Esophagus squamous epithelium (tissue), 5 donors: ENCODE measurements at regions not wholly inside any gene's neighbourhood (a gene's known extent, or its start where the extent isn't known, plus 50 kb on each side); places are given as distances from the start of the nearest gene placed in this dataset.

ENCODE experiments used
- DNase-seq: peaks from one replicate; lab custom pipeline; 2025; lab: John Stamatoyannopoulos, UW
- H3K27ac ChIP-seq, 4 donors: fragments of 200-600 bp; sonication (generic); one replicate each; pipeline ENCODE4 v1.5.1; 2016 to 2019; ENCODE audit warnings: mild to moderate bottlenecking in 1 of 4
- H3K27me3 ChIP-seq, 4 donors: fragments of 200-600 bp; sonication (generic); 1 replicate in 3 of 4; 2 replicates in 1 of 4; pipeline versions ENCODE4 v1.5.1 to v1.6.0; 2017 to 2021; ENCODE audit warnings: antibody characterized with exemption in 1 of 4
- H3K36me3 ChIP-seq, 3 donors: fragments of 200-600 bp; sonication (generic); one replicate each; pipeline ENCODE4 v1.5.1; 2016 to 2019
- H3K4me1 ChIP-seq, 3 donors: fragments of 200-600 bp; sonication (generic); one replicate each; pipeline ENCODE4 v1.5.1; 2017 to 2019
- H3K4me3 ChIP-seq, 4 donors: fragments of 200-600 bp; sonication (generic); 1 replicate in 3 of 4; 2 replicates in 1 of 4; pipeline ENCODE4 v1.5.1; 2016 to 2019; ENCODE audit warnings: mild to moderate bottlenecking in 2 of 4, moderate library complexity in 1 of 4
- H3K9me3 ChIP-seq, 3 donors: fragments of 200-600 bp; sonication (generic); one replicate each; pipeline ENCODE4 v1.5.1; 2016 to 2019
- POLR2A ChIP-seq, 4 donors: fragments of 450-650 bp; IDR thresholded peaks; one replicate each; pipeline ENCODE4 v1.6.1; 2017; ENCODE audit warnings: antibody characterized with exemption in 4 of 4, mild to moderate bottlenecking in 4 of 4, moderate library complexity in 3 of 4
- WGBS, 2 donors: methylation state at CpG; one replicate each; pipeline ENCODE4 v1.1.5; 2018; 5-methylcytosine and 5-hydroxymethylcytosine counted together
- intact Hi-C: fragments of 100-400 bp; cut with DNase I; formaldehyde crosslinking; loops from one replicate; pipeline ENCODE4 v1.15.0; 2022
- small RNA-seq, 4 donors: library from RNA; depleted of rRNA; stranded (forward); fragments of <200 nt; gene quantifications; one replicate each; pipeline ENCODE3, GENCODE V24; 2016
- TF ChIP-seq, protein P1 (sequence below), 6 experiments: fragments of 450-650 bp in 4 of 6; fragments of 200-600 bp in 2 of 6; sonication (generic) in 2 of 6; IDR thresholded peaks; one replicate each; pipeline ENCODE4 v1.5.1; 2016 to 2019; ENCODE audit warnings: antibody characterized with exemption in 6 of 6, mild to moderate bottlenecking in 4 of 6, moderate library complexity in 4 of 6
- donor health status: DM: yes; HTN: yes; CAD: no.

GRCh38 chr14:29493849-29494248, 433.8 kb downstream of the PRKD1 start:
- Histone ChIP-seq H3K36me3 (no peaks in the 10 kb centered on the region), H3K4me1 (no peaks in the 10 kb centered on the region), H3K27me3 (no peaks in the 10 kb centered on the region), H3K4me3 (no peak overlapping the region), H3K27ac (no peak overlapping the region), H3K9me3 (no peaks in the 10 kb centered on the region)
- no peak for DNase-seq
- intact Hi-C loops, result no loop called here
- TF ChIP-seq, protein P1, sequence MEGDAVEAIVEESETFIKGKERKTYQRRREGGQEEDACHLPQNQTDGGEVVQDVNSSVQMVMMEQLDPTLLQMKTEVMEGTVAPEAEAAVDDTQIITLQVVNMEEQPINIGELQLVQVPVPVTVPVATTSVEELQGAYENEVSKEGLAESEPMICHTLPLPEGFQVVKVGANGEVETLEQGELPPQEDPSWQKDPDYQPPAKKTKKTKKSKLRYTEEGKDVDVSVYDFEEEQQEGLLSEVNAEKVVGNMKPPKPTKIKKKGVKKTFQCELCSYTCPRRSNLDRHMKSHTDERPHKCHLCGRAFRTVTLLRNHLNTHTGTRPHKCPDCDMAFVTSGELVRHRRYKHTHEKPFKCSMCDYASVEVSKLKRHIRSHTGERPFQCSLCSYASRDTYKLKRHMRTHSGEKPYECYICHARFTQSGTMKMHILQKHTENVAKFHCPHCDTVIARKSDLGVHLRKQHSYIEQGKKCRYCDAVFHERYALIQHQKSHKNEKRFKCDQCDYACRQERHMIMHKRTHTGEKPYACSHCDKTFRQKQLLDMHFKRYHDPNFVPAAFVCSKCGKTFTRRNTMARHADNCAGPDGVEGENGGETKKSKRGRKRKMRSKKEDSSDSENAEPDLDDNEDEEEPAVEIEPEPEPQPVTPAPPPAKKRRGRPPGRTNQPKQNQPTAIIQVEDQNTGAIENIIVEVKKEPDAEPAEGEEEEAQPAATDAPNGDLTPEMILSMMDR (IDR thresholded peaks at IDR 0.05), result no peak
- TF ChIP-seq POLR2A (IDR thresholded peaks at IDR 0.05), result no peak
- WGBS, 2 donors, result 64 to 65% methylated on average over 4 of the region's 4 CpGs

- intact Hi-C loops, result no loop called here
Observed at GRCh38 chr14:29494312-29494711, 433.3 kb downstream of the PRKD1 start.

DNA sequence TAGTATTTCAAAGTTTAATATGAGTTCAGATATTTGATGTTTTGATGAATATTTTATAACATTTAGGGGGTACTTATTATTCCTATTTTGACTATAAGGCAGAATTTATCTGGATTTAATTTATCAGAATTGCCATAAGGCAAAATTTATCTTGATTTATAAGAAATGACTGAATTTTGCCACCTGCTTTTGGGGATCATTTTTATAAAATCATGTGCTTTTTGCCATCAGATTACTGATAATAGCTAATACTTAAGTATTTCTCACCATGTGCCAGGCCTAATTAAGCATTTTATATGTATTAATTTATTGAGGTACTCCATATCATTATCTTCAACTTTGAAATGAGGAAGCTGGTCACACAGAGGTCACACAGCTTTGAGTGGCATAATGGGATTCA, 423.7 kb downstream of the PRKD1 start:
- H3K27me3 ChIP-seq, result no peaks in the 10 kb centered on the region
- H3K36me3 ChIP-seq, result no peaks in the 10 kb centered on the region
- no peak for DNase-seq
- TF ChIP-seq, protein P1 (IDR thresholded peaks at IDR 0.05), result no peak
- no peak for TF ChIP-seq POLR2A (IDR thresholded peaks at IDR 0.05)
- H3K27ac ChIP-seq, result no peak overlapping the region
- intact Hi-C loops, result no loop called here
- no peaks in the 10 kb centered on the region for H3K9me3 ChIP-seq
- no peaks in the 10 kb centered on the region for H3K4me1 ChIP-seq
- no peak overlapping the region for H3K4me3 ChIP-seq

More at GRCh38 chr14:29494312-29494711, 433.3 kb downstream of the PRKD1 start:
- Histone ChIP-seq H3K4me3 (no peak overlapping the region), H3K27ac (no peak overlapping the region), H3K9me3 (no peaks in the 10 kb centered on the region), H3K36me3 (no peaks in the 10 kb centered on the region), H3K27me3 (no peaks in the 10 kb centered on the region), H3K4me1 (no peaks in the 10 kb centered on the region)
- TF ChIP-seq, protein P1 (IDR thresholded peaks at IDR 0.05), result no peak
- no peak for TF ChIP-seq POLR2A (IDR thresholded peaks at IDR 0.05)
- 37 to 57% methylated on average over 1 of the region's 1 CpG for WGBS, 2 donors
- DNase-seq, result no peak

DNA sequence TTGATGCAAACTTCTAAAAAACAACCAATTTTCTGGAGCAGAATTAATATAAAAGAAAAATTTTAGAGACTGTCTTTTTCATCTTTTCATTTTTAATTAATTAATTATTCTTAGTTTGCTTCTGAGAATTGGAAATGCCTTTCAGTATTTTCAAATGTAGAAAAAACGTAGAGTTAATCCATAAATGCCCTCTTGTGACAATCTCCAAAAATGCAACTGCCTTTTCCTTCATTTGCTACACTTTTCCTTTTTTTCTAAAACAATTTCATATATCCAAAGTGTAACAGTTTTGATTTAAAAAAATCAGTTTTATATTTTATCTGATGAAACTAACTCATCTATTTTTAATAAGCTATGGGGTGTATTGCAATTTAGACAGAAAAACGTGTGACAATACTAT, 409.3 kb downstream of the PRKD1 start:
- WGBS, 2 donors, result 24 to 27% methylated on average over 2 of the region's 2 CpGs

GRCh38 chr14:29521526-29522137, 406.0 kb downstream of the PRKD1 start:
- Histone ChIP-seq H3K4me3 (no peak overlapping the region), H3K9me3 (no peaks in the 10 kb centered on the region), H3K4me1 (no peaks in the 10 kb centered on the region), H3K27ac (no peak overlapping the region), H3K27me3 (no peaks in the 10 kb centered on the region), H3K36me3 (no peaks in the 10 kb centered on the region)
- TF ChIP-seq, protein P1 (IDR thresholded peaks at IDR 0.05), result no peak
- no peak for TF ChIP-seq POLR2A (IDR thresholded peaks at IDR 0.05)
- no peak for DNase-seq
- intact Hi-C loops, result no loop called here
- 48 to 50% methylated on average over 2 of the region's 2 CpGs for WGBS, 2 donors

More for the DNA sequence above, 409.3 kb downstream of the PRKD1 start:
- intact Hi-C loops, result no loop called here
- H3K4me3 ChIP-seq, result no peak overlapping the region
- TF ChIP-seq, protein P1 (IDR thresholded peaks at IDR 0.05), result no peak
- TF ChIP-seq POLR2A (IDR thresholded peaks at IDR 0.05), result no peak
- H3K4me1 ChIP-seq, result no peaks in the 10 kb centered on the region
- no peak for DNase-seq
- H3K27ac ChIP-seq, result no peak overlapping the region
- H3K9me3 ChIP-seq, result no peaks in the 10 kb centered on the region
- no peaks in the 10 kb centered on the region for H3K27me3 ChIP-seq
- no peaks in the 10 kb centered on the region for H3K36me3 ChIP-seq

Small RNAs in the stretch of these regions (small RNA-seq; reads per million reads assigned to genes)
- 0 reads per million in 4 donors for gene RF00019
- gene RNU11-5P, result 0 reads per million in 4 donors
- gene RNU6-864P, result 0 reads per million in 4 donors
